Forelimb muscle (tissue), 1 donor: ENCODE measurements at regions not wholly inside any gene's neighbourhood (a gene's known extent, or its start where the extent isn't known, plus 50 kb on each side); places are given as distances from the start of the nearest gene placed in this dataset.

Experiments
- DNase-seq: peaks from one replicate; pipeline ENCODE4 v3.0.0-alpha.2; 2013; ENCODE audit warnings: low read depth

DNA sequence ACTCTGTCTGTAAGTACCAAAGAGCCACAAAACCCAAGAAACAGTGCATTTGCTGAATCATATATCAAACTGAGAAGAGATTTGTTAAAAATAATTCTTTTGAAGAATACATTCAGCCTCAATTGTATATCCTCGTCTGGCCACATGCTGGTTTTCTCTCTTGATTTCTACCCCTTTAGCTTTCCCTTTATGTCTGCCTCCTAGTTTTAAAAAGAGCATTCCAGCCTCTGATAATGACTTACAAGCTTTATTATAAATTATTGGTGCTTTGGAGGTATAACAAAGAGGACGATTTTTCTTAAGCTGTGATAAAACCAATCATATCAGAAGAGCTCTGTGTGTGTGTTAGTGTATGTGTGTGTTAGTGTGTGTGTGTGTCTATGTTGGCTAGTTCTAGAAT is 70.4 kb upstream of the ROBO2 start:
- DNase-seq = no peak

DNA sequence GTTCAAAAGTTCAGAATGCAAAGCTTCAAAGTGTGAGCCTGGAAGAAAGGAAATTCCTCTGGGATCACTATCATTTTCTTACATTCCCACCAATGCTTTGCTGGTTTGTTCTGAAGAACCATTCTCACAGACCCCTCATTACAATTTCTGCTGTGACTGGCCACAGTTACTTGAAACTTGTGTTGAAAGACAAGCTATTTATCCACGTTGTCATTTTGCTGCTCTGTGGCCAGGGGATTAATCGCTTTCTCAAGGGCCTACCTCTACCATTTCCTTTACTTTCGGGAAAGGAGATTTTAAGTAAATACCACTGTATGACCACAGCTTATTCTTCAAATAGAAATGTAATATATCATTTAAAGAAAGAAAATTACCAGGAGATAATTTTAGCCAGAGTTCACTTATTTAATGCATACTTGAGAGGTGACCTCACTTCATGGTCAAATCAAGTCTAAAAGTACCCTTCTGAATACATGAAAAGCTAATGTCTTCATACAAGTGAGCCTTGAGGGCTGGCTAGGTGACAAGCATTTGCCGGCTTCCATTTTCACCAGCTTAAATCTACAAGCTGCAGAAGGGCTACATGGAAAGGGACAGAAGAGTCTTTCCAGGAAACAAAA is 69.8 kb upstream of the ROBO2 start:
- no peak for DNase-seq

DNA sequence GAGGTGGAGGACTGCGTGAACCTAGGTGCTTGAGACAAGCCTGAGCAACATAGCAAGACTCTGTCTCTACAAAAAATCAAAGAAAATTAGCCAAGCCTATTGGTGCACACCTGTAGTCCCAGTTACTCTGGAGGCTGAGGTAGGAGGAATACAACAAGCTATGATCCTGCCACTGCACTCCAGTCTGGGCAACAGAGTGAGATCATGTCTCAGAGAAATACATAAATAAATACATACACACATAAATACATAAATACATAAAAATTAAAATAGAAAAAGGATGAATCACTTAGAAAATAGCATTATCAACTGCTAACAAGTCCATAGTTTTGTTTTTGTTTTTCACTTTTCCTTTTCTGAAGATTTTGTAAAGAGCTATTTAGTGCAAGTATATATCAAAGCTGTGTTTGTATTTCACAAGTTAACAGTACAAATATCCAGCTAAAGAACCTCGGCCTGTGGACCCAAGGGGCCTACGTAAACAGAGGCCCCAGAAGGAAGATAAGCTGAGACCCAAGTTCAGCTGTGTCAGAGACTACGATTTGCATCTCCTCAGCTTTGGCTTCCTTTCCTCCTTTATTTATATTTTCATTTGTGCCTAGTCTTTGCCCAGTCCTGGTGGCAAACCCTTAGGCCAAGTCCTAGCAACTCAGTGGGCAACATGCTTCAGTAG is 67.1 kb upstream of the ROBO2 start:
- no peak for DNase-seq

DNA sequence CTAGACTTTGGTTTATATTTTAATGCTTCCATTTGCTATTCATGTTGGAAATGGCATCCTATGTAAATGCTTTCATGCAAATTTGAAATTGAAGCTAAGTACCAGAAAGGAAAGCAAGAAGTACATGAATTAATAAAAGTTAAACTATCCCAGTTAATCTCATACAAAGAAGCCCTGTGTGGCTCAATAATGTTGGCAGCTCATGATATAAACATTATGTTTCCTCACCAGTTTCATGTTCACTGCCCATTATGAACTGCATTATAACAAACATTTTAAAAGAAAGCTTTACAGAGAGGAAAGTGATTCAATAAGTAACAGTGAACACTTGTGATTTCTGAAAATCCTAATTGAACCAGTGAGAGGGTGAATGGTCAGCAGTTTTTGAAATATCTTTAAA is 62.9 kb upstream of the ROBO2 start:
- no peak for DNase-seq

DNA sequence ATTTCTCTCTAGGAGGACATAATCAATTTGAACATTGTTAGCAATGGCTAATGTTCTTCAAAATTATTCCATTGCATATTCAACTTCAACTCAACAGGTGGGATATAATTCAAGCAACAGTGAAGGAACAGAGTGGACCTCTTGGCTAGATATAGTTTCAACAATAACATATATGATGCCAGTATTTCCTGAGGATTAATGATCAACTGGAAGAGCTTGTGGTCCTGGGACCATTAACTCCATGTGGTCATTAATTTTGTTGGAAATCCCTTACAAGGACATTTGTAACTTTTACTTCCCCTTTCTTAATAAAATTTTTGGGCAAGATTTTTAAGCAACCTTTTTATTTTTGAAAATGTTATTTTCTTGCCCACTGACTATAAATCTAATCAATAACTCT is 54.3 kb upstream of the ROBO2 start:
- no peak for DNase-seq

DNA sequence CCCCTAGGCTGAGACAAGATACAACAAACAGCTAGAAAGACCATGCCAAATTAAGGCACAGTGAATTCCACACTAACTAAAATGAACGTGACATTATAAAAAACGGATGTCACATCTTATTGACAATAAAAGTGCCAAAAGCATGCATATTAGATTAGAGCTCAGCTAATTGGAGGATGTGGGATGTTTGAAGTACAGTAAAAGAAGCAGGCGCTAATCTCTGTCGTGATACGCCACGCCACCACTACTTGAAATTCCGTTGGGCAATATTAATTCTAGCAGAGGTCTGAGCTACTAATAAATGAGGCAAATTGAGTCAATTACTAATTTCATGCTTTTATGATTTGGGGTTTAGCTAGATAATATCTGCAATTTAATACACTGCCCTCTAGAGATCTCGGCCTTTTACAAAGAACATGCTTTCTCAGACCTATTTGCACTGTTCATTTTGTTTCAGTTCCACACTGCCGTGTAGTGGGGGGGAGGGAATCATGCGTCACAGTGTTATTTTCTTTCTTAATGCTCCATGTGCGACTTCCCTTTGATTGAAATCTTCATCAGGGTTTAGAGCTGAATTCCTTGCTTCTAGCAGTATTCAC is 52.9 kb upstream of the ROBO2 start:
- DNase-seq = no peak
